Mesenchymal stem cell (in vitro differentiated cells and primary cell): ENCODE measurements at regions not wholly inside any gene's neighbourhood (a gene's known extent, or its start where the extent isn't known, plus 50 kb on each side); places are given as distances from the start of the nearest gene placed in this dataset.
A peak's percentile ranks its signal among the peaks of the same experiment; 100 is the strongest.

Experiments used
- DNase-seq: peaks from one replicate; pipeline ENCODE4 v3.0.0-alpha.2; 2013
- H2AFZ ChIP-seq: one replicate; pipeline ENCODE4 v1.6.1; 2013; ENCODE audit warnings: low read depth, mild to moderate bottlenecking, control low read depth, inconsistent platforms, low read length, moderate library complexity
- H2AK5ac ChIP-seq: 2 replicates; pipeline ENCODE4 v1.6.1; 2013; ENCODE audit warnings: low read length, moderate library complexity, mild to moderate bottlenecking, inconsistent platforms; ENCODE audit not compliant: severe bottlenecking
- H2BK120ac ChIP-seq: one replicate; pipeline ENCODE4 v1.6.1; 2013; ENCODE audit warnings: low read depth, mild to moderate bottlenecking, inconsistent platforms, low read length, moderate library complexity
- H2BK12ac ChIP-seq, 2 experiments: one replicate each; pipeline ENCODE4 v1.6.1; 2013; ENCODE audit warnings: inconsistent platforms in 2 of 2, low read length in 2 of 2, mild to moderate bottlenecking in 2 of 2, moderate library complexity in 2 of 2, control low read depth in 1 of 2
- H2BK15ac ChIP-seq: one replicate; pipeline ENCODE4 v1.6.1; 2013; ENCODE audit warnings: mild to moderate bottlenecking, low read depth, inconsistent platforms; ENCODE audit not compliant: poor library complexity, severe bottlenecking
- H2BK5ac ChIP-seq: 2 replicates; pipeline ENCODE4 v1.6.1; 2013; ENCODE audit warnings: low read depth, mild to moderate bottlenecking, low read length, control low read depth, inconsistent platforms; ENCODE audit not compliant: poor library complexity, severe bottlenecking
- H3K14ac ChIP-seq, 2 experiments: one replicate each; pipeline ENCODE4 v1.6.1; 2013; ENCODE audit warnings: inconsistent platforms in 2 of 2, low read length in 2 of 2, control low read depth in 1 of 2, mild to moderate bottlenecking in 1 of 2, moderate library complexity in 1 of 2
- H3K18ac ChIP-seq, 2 experiments: one replicate each; pipeline ENCODE4 v1.6.1; 2013; ENCODE audit warnings: inconsistent platforms in 2 of 2, low read length in 2 of 2, control low read depth in 1 of 2, low read depth in 1 of 2, mild to moderate bottlenecking in 1 of 2
- H3K23ac ChIP-seq, 2 experiments: one replicate each; pipeline ENCODE4 v1.6.1; 2013; ENCODE audit warnings: inconsistent platforms in 2 of 2, low read length in 2 of 2, mild to moderate bottlenecking in 2 of 2, moderate library complexity in 2 of 2, control low read depth in 1 of 2
- H3K27ac ChIP-seq: 2 replicates; pipeline ENCODE4 v1.5.1; 2013; ENCODE audit warnings: mild to moderate bottlenecking, moderate library complexity, low read length, control low read depth, inconsistent platforms; ENCODE audit not compliant: poor library complexity, severe bottlenecking
- H3K27me3 ChIP-seq, 2 experiments: 2 replicates each; pipeline versions ENCODE4 v1.6.1 to v1.7.0; 2013; ENCODE audit warnings: low read length in 2 of 2, mild to moderate bottlenecking in 2 of 2, moderate library complexity in 2 of 2, control low read depth in 1 of 2, inconsistent platforms in 1 of 2; ENCODE audit not compliant: control insufficient read depth in 1 of 2, insufficient read depth in 1 of 2
- H3K36me3 ChIP-seq, 2 experiments: 2 replicates each; pipeline versions ENCODE4 v1.6.1 to v1.7.0; 2013; ENCODE audit warnings: low read length in 2 of 2, control low read depth in 1 of 2, inconsistent platforms in 1 of 2, low read depth in 1 of 2, mild to moderate bottlenecking in 1 of 2; ENCODE audit not compliant: insufficient read depth in 2 of 2, control insufficient read depth in 1 of 2
- H3K4ac ChIP-seq, 2 experiments: one replicate each; pipeline ENCODE4 v1.6.1; 2013; ENCODE audit warnings: inconsistent platforms in 2 of 2, low read length in 2 of 2, mild to moderate bottlenecking in 2 of 2, moderate library complexity in 2 of 2, control low read depth in 1 of 2, low read depth in 1 of 2
- H3K4me1 ChIP-seq: 2 replicates; pipeline ENCODE4 v1.6.1; 2013; ENCODE audit warnings: low read depth, low read length, control low read depth; ENCODE audit not compliant: control insufficient read depth, insufficient read depth
- H3K4me2 ChIP-seq: 2 replicates; pipeline ENCODE4 v1.6.1; 2013; ENCODE audit warnings: low read length, mild to moderate bottlenecking, inconsistent platforms; ENCODE audit not compliant: poor library complexity, severe bottlenecking
- H3K4me3 ChIP-seq, 2 experiments: 2 replicates each; pipeline versions ENCODE4 v1.5.1 to v1.7.0; 2013; ENCODE audit warnings: low read length in 2 of 2, mild to moderate bottlenecking in 2 of 2, control low read depth in 1 of 2, low read depth in 1 of 2; ENCODE audit not compliant: insufficient read depth in 1 of 2
- H3K79me1 ChIP-seq: replicated peaks from 2 replicates; pipeline ENCODE4 v1.6.1; 2013; ENCODE audit warnings: mild to moderate bottlenecking, control low read depth, low read length, inconsistent platforms; ENCODE audit not compliant: poor library complexity, severe bottlenecking
- H3K9ac ChIP-seq: 2 replicates; pipeline ENCODE4 v1.7.0; 2013; ENCODE audit warnings: mild to moderate bottlenecking, low read length, moderate library complexity
- H3K9me3 ChIP-seq: 2 replicates; pipeline ENCODE4 v1.7.0; 2013; ENCODE audit warnings: mild to moderate bottlenecking, low read length; ENCODE audit not compliant: control insufficient read depth
- H4K8ac ChIP-seq: one replicate; pipeline ENCODE4 v1.6.1; 2013; ENCODE audit warnings: inconsistent platforms, mild to moderate bottlenecking, low read length, moderate library complexity
- H4K91ac ChIP-seq: one replicate; pipeline ENCODE4 v1.6.1; 2013; ENCODE audit warnings: mild to moderate bottlenecking, low read length, inconsistent platforms
- WGBS: methylation state at CpG from one replicate; pipeline ENCODE4 v1.1.7; 2013; ENCODE audit warnings: mixed read lengths; 5-methylcytosine and 5-hydroxymethylcytosine counted together

DNA sequence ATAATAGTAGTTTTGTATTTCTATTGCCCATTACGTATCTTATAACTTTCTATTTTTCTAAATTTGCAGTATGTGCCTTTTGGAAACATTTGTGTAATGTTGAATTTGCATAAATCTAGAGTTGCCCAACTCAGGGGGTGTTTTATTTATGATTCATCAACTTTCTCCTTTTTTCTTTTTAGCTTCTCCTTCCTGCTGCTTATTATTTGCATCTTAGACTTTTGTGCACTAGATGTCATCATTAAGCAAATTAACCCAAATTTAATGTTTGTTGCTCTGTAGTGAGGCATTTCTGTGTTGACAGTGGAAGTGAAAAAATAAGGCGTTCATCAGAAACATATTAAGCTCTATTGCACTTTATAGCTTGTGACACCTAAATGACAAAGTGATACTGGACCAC, 56.2 kb upstream of the ZBED5 start:
- Histone ChIP-seq H3K4me3 (no peak overlapping the region), H3K18ac (no peak overlapping the region), H3K4me1 (peaks cover 2% of the 10 kb centered on the region), H3K79me1 (no peaks in the 10 kb centered on the region), H2AFZ (no peak overlapping the region), H3K36me3 (no peaks in the 10 kb centered on the region), H3K9ac (no peak overlapping the region), H2BK120ac (no peak overlapping the region), H4K91ac (no peak overlapping the region), H4K8ac (no peak overlapping the region), H2AK5ac (no peak overlapping the region), H2BK15ac (no peak overlapping the region), H2BK5ac (no peak overlapping the region), H3K23ac (no peak overlapping the region), H3K27me3 (no peaks in the 10 kb centered on the region), H3K14ac (no peak overlapping the region), H3K4ac (no peak overlapping the region), H3K4me2 (no peak overlapping the region), H3K9me3 (no peaks in the 10 kb centered on the region), H3K27ac (no peak overlapping the region), H2BK12ac (no peak overlapping the region)
- DNase-seq, result no peak
- WGBS, result no CpG with 5 or more reads among the region's 2 CpGs

DNA sequence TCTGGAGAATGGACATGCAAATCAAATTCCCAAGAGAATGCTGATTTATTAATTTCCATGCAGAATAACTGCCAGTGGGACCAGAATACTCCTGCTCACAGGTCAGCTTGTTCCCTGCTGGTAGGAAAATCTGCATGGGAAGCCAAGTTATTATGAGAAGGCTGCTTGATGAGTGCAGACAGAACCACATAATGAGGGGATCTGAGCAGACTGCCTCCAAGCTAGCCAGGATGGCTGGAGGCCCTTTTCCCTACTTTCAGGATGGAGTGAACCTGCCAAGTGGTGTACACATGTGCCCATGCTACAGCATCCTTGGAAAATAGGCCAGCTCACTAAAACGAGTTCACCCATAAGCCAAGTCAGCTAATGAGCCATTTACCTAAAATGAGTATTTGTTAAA, 55.2 kb upstream of the ZBED5 start:
- peak overlapping the region in 1 of 2 experiments; percentile 9 for H3K18ac ChIP-seq
- H3K23ac ChIP-seq, result no peak overlapping the region
- no peak overlapping the region for H3K4me2 ChIP-seq
- peak overlapping the region; percentile 49 for H4K8ac ChIP-seq
- H3K27me3 ChIP-seq, result no peaks in the 10 kb centered on the region
- H3K4me3 ChIP-seq, result no peak overlapping the region
- 80% methylated on average over 1 of the region's 1 CpG for WGBS
- no peak overlapping the region for H2AK5ac ChIP-seq
- H3K9ac ChIP-seq, result no peak overlapping the region
- no peak overlapping the region for H3K27ac ChIP-seq
- no peak for DNase-seq
- peaks cover 6% of the 10 kb centered on the region for H3K4me1 ChIP-seq
- H3K4ac ChIP-seq, result no peak overlapping the region
- H3K36me3 ChIP-seq, result no peaks in the 10 kb centered on the region
- no peak overlapping the region for H4K91ac ChIP-seq
- peak overlapping the region in 1 of 2 experiments; percentile 67 for H2BK12ac ChIP-seq
- H2AFZ ChIP-seq, result no peak overlapping the region
- H2BK120ac ChIP-seq, result no peak overlapping the region
- H3K9me3 ChIP-seq, result no peaks in the 10 kb centered on the region
- H2BK5ac ChIP-seq, result no peak overlapping the region
- no peak overlapping the region for H3K14ac ChIP-seq
- H2BK15ac ChIP-seq, result peak overlapping the region; percentile 67
- H3K79me1 ChIP-seq, result no peaks in the 10 kb centered on the region

DNA sequence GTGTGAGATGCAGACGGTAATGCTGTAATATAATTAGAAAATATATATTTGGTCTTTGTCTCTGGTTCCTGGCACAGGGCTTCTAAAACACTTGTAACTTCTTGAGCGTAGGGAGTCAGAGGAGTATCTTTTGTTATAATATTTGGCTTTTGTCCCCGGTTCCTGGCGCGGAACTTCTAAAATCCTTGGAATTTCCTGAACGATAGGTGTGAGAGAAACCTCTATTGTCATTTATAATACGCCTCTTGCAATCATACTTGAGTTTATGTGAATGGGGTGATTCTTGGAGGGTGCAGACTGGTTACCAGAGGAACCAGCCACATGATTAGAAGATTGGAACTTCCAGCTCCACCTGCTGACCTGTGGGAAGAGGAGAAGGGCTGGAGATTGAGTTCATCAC, 54.1 kb upstream of the ZBED5 start:
- H4K8ac ChIP-seq, result no peak overlapping the region
- H3K36me3 ChIP-seq, result no peaks in the 10 kb centered on the region
- H3K23ac ChIP-seq, result no peak overlapping the region
- H3K27me3 ChIP-seq, result no peaks in the 10 kb centered on the region
- H3K27ac ChIP-seq, result no peak overlapping the region
- no peak overlapping the region for H3K9ac ChIP-seq
- 94% methylated on average over 6 of the region's 7 CpGs for WGBS
- H2AK5ac ChIP-seq, result no peak overlapping the region
- peaks cover 8% of the 10 kb centered on the region for H3K4me1 ChIP-seq
- H2BK120ac ChIP-seq, result no peak overlapping the region
- H3K14ac ChIP-seq, result no peak overlapping the region
- H3K9me3 ChIP-seq, result no peaks in the 10 kb centered on the region
- no peak overlapping the region for H3K18ac ChIP-seq
- H3K79me1 ChIP-seq, result no peaks in the 10 kb centered on the region
- no peak for DNase-seq
- H4K91ac ChIP-seq, result no peak overlapping the region
- H3K4me3 ChIP-seq, result no peak overlapping the region
- H3K4ac ChIP-seq, result no peak overlapping the region
- H2BK15ac ChIP-seq, result no peak overlapping the region
- H3K4me2 ChIP-seq, result no peak overlapping the region
- no peak overlapping the region for H2BK5ac ChIP-seq
- H2BK12ac ChIP-seq, result no peak overlapping the region
- H2AFZ ChIP-seq, result no peak overlapping the region

DNA sequence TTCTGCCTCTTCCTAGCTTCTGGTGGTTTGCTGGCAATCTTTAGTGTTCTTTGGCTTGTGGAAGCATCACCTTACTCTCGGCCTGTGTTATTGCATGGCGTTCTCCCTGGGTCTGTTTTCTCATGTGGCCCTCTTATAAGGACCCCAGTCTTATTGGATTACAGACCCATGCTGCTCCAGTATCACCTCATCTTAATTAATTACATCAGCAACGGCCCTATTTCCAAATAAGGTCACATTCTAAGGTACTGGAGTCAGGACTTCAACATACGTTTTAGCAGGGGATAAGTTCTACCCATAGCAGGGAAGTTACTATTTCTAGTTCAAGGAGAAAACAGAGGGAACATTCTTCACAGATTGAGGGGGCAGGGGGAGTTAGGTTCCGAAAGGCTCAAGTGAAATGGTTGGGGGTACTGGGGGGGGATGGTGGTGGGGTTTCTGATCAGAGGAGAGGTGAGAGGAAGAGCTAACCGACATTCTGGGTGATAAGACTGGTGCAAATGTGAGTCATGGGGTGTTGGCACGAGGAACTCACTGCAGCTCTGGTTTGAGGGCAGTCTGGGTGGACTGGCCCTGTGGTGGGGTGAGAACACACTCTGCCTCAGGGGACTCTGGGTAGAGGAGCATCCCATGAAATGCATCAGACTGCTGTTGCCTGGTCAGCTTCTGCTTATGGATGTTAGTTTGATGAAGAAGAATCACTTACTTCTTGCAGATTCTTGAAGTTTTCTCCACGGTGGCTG, 51.5 kb upstream of the ZBED5 start:
- Histone ChIP-seq H3K23ac (no peak overlapping the region), H3K27ac (no peak overlapping the region), H2AFZ (no peak overlapping the region), H4K8ac (peak overlapping the region; percentile 12), H2BK12ac (peak overlapping the region in 1 of 2 experiments; percentile 59), H3K4ac (peak overlapping the region in 1 of 2 experiments; percentile 73), H3K14ac (no peak overlapping the region), H3K4me2 (no peak overlapping the region), H2BK5ac (no peak overlapping the region), H3K9ac (no peak overlapping the region), H4K91ac (no peak overlapping the region), H3K18ac (peak overlapping the region in 1 of 2 experiments; percentile 40), H3K27me3 (no peaks in the 10 kb centered on the region), H3K36me3 (no peaks in the 10 kb centered on the region), H2AK5ac (peak overlapping the region; percentile 20), H3K4me3 (no peak overlapping the region), H2BK120ac (no peak overlapping the region), H2BK15ac (no peak overlapping the region), H3K79me1 (no peaks in the 10 kb centered on the region), H3K9me3 (no peaks in the 10 kb centered on the region), H3K4me1 (peaks cover 8% of the 10 kb centered on the region)
- DNase-seq, result no peak
- 76% methylated on average over 8 of the region's 8 CpGs for WGBS
